T-helper 2 cell treated with Interferon-gamma antibody and Interleukin-4, amounts not matched to agents 5 μg/mL and 100 μg/mL, for 36 hours (primary cell): ENCODE measurements at regions not wholly inside any gene's neighbourhood (a gene's known extent, or its start where the extent isn't known, plus 50 kb on each side); places are given as distances from the start of the nearest gene placed in this dataset.

ENCODE experiments used
- DNase-seq: peaks from one replicate; pipeline ENCODE4 v3.0.0; 2021; ENCODE audit warnings: low spot score
- H3K27ac Mint-ChIP-seq: one replicate; pipeline ENCODE4 v1.8.0; 2021; ENCODE audit warnings: mild to moderate bottlenecking, mixed read lengths
- H3K27me3 Mint-ChIP-seq: one replicate; pipeline ENCODE4 v1.8.0; 2021; ENCODE audit warnings: low read depth, mixed read lengths
- H3K36me3 Mint-ChIP-seq: one replicate; pipeline ENCODE4 v1.8.0; 2021; ENCODE audit warnings: low read depth, mixed read lengths
- H3K4me1 Mint-ChIP-seq: one replicate; pipeline ENCODE4 v1.8.0; 2021; ENCODE audit warnings: low read depth, mixed read lengths
- H3K4me3 Mint-ChIP-seq: one replicate; pipeline ENCODE4 v1.8.0; 2022; ENCODE audit warnings: mild to moderate bottlenecking, moderate library complexity, mixed read lengths
- H3K9me3 Mint-ChIP-seq: one replicate; pipeline ENCODE4 v1.8.0; 2021; ENCODE audit warnings: mixed read lengths

- H3K4me1 Mint-ChIP-seq: peaks cover 39% of the 10 kb centered on the region
- peak overlapping the region; percentile 69 for H3K27ac Mint-ChIP-seq
- no peak for DNase-seq
- H3K9me3 Mint-ChIP-seq: no peaks in the 10 kb centered on the region
- peak overlapping the region; percentile 85 for H3K4me3 Mint-ChIP-seq
- H3K27me3 Mint-ChIP-seq: peaks cover 5% of the 10 kb centered on the region
- H3K36me3 Mint-ChIP-seq: no peaks in the 10 kb centered on the region
Measured at GRCh38 chr3:156605686-156606605, 51.0 kb upstream of the SSR3 start.

DNA sequence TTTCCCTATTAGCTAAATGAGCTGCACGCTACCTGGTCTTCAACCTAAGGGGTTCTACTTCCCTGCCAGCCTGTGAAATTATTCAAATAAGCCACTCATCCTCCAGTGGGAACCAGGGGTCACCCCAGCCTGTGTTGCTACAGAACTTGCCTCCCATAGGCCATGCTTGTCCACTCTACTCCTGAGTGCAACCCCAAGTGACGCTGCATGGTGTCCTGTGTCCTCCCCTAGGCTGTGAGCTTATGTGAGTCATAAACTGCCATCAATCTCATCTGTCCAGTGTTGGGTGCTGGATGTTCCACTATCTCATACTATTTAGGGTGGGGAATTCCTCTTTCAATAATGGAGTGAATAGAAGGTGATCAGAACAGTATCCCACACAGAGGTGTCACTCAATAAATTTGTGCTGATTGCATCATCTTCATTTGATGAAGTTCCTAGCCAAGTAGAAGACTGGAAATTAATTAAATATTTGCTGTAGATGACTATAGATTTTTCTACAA, 49.8 kb upstream of the SSR3 start:
- no peak overlapping the region for H3K4me3 Mint-ChIP-seq

More for the DNA sequence above, 49.8 kb upstream of the SSR3 start:
- DNase-seq: no peak
- H3K27me3 Mint-ChIP-seq: peaks cover 8% of the 10 kb centered on the region
- H3K36me3 Mint-ChIP-seq: no peaks in the 10 kb centered on the region
- no peak overlapping the region for H3K27ac Mint-ChIP-seq
- peaks cover 33% of the 10 kb centered on the region for H3K4me1 Mint-ChIP-seq
- no peaks in the 10 kb centered on the region for H3K9me3 Mint-ChIP-seq
